Keratinocyte (primary cell): ENCODE measurements at regions not wholly inside any gene's neighbourhood (a gene's known extent, or its start where the extent isn't known, plus 50 kb on each side); places are given as distances from the start of the nearest gene placed in this dataset.

Experiments
- DNase-seq: peaks from one replicate; pipeline ENCODE4 v3.0.0-alpha.2; 2011; ENCODE audit warnings: low read depth, missing footprints, low spot score
- FAIRE-seq: peaks from 2 replicates; lab custom pipeline; 2011; peaks lifted over from hg19 to GRCh38; lab: Jason Lieb, UNC
- H2AFZ ChIP-seq: 2 replicates; pipeline ENCODE4 v1.6.0; 2012; ENCODE audit warnings: low read length, control low read depth, inconsistent platforms; ENCODE audit not compliant: control insufficient read depth
- H3K27ac ChIP-seq: 2 replicates; pipeline ENCODE4 v1.5.1; 2011; ENCODE audit warnings: low read length; ENCODE audit not compliant: control insufficient read depth, insufficient read depth
- H3K27me3 ChIP-seq: 3 replicates; pipeline ENCODE4 v1.6.0; 2011; ENCODE audit warnings: low read length; ENCODE audit not compliant: control insufficient read depth, insufficient read depth; ENCODE audit errors: extremely low read depth
- H3K36me3 ChIP-seq, 2 experiments: 2 replicates in 1 of 2; 3 replicates in 1 of 2; pipeline ENCODE4 v1.5.1; 2011; ENCODE audit warnings: low read length in 2 of 2, mild to moderate bottlenecking in 1 of 2; ENCODE audit not compliant: control insufficient read depth in 2 of 2, insufficient read depth in 2 of 2; ENCODE audit errors: extremely low read depth in 1 of 2
- H3K4me1 ChIP-seq: 3 replicates; pipeline ENCODE4 v1.5.1; 2011; ENCODE audit warnings: low read length; ENCODE audit not compliant: control insufficient read depth, insufficient read depth; ENCODE audit errors: extremely low read depth
- H3K4me2 ChIP-seq: 3 replicates; pipeline ENCODE4 v1.6.0; 2011; ENCODE audit warnings: low read depth, low read length; ENCODE audit not compliant: control insufficient read depth, insufficient read depth; ENCODE audit errors: extremely low read depth
- H3K4me3 ChIP-seq, 3 experiments: fragments of 200-600 bp in 1 of 3; sonication (generic) in 1 of 3; 2 replicates in 2 of 3; 3 replicates in 1 of 3; pipeline ENCODE4 v1.5.1; 2011 to 2016; ENCODE audit warnings: low read length in 3 of 3, mild to moderate bottlenecking in 3 of 3, control low read depth in 2 of 3, inconsistent platforms in 1 of 3, low read depth in 1 of 3, mixed read lengths in 1 of 3, mixed run types in 1 of 3, moderate library complexity in 1 of 3; ENCODE audit not compliant: control insufficient read depth in 2 of 3, insufficient read depth in 2 of 3; ENCODE audit errors: extremely low read depth in 1 of 3
- H3K79me2 ChIP-seq: 2 replicates; pipeline ENCODE4 v1.6.0; 2012; ENCODE audit warnings: low read length; ENCODE audit not compliant: control insufficient read depth, insufficient read depth
- H3K9ac ChIP-seq: 3 replicates; pipeline ENCODE4 v1.6.0; 2011; ENCODE audit warnings: low read length; ENCODE audit not compliant: control insufficient read depth, insufficient read depth; ENCODE audit errors: extremely low read depth
- H3K9me1 ChIP-seq: 3 replicates; pipeline ENCODE4 v1.6.0; 2011; ENCODE audit warnings: low read length; ENCODE audit not compliant: control insufficient read depth, insufficient read depth; ENCODE audit errors: extremely low read depth
- H3K9me3 ChIP-seq: 2 replicates; pipeline ENCODE4 v1.5.1; 2012; ENCODE audit warnings: low read depth, low read length; ENCODE audit not compliant: control insufficient read depth
- H4K20me1 ChIP-seq: 3 replicates; pipeline ENCODE4 v1.6.0; 2011; ENCODE audit warnings: low read length; ENCODE audit not compliant: control insufficient read depth, insufficient read depth; ENCODE audit errors: extremely low read depth
- CTCF ChIP-seq, 3 experiments: IDR thresholded peaks in 1 of 3; conservative IDR thresholded peaks in 1 of 3; optimal IDR thresholded peaks in 1 of 3; 2 replicates in 2 of 3; 3 replicates in 1 of 3; pipeline versions ENCODE3 to v1.5.1; 2011; ENCODE audit warnings: low read length in 3 of 3, mild to moderate bottlenecking in 3 of 3, moderate library complexity in 2 of 3, control low read depth in 1 of 3, inconsistent platforms in 1 of 3; ENCODE audit not compliant: insufficient read depth in 2 of 3; ENCODE audit errors: extremely low read depth in 1 of 3
- EZH2 ChIP-seq: IDR thresholded peaks from one replicate; pipeline ENCODE4 v1.6.1; 2012; ENCODE audit warnings: inconsistent platforms, mild to moderate bottlenecking, low read length, moderate library complexity
- dilution Hi-C: fragments of 300-500 bp; cut with MboI; formaldehyde crosslinking; loops from one replicate; pipeline ENCODE4 v1.7.0; 2020; ENCODE audit warnings: low sequenced_read_pairs; ENCODE audit not compliant: extremely low pct_ligation_motif_present

DNA sequence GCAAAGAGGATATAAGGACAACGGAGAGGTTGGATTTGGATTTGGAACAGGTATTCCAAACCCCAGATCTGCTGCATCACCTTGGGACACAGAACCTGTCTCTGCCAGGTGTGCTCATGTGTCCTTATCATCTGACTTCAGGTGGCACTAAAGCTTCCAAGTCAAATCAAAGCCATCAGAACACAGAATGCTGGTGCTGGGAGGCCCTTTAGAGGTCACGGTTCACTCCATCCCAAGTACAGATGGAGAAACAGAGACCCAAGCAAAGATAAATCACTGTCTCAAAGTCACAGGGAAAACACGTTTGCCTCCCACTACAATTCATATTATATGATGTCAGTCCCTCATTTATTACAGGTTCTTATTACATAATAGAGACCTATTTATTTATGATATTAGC lies 72.8 kb downstream of the HES1 start:
- dilution Hi-C loops, result no loop called here
- TF ChIP-seq CTCF (optimal IDR thresholded peaks at IDR 0.05 in 1 of 3, IDR thresholded peaks at IDR 0.05 in 1 of 3, conservative IDR thresholded peaks at IDR 0.05 in 1 of 3; ENCODE audit: extremely low read depth in 1 of 3, insufficient read depth in 2 of 3, low read length in 3 of 3), result no peak
- no peak for TF ChIP-seq EZH2

GRCh38 chr3:194212161-194212844 lies 76.4 kb downstream of the HES1 start:
- H3K9ac ChIP-seq, result no peak overlapping the region
- no peak overlapping the region for H3K4me2 ChIP-seq
- no peaks in the 10 kb centered on the region for H3K27me3 ChIP-seq
- DNase-seq (no peak), FAIRE-seq (no peak)
- H4K20me1 ChIP-seq, result no peaks in the 10 kb centered on the region
- H3K36me3 ChIP-seq, result no peaks in the 10 kb centered on the region
- dilution Hi-C loops, result no loop called here
- H3K9me1 ChIP-seq, result no peaks in the 10 kb centered on the region
- H3K4me3 ChIP-seq, result no peak overlapping the region
- no peak overlapping the region for H3K27ac ChIP-seq
- no peaks in the 10 kb centered on the region for H3K4me1 ChIP-seq
- H2AFZ ChIP-seq, result no peak overlapping the region
- H3K79me2 ChIP-seq, result no peaks in the 10 kb centered on the region
- no peaks in the 10 kb centered on the region for H3K9me3 ChIP-seq
- TF ChIP-seq EZH2 (no peak), CTCF (optimal IDR thresholded peaks at IDR 0.05 in 1 of 3, IDR thresholded peaks at IDR 0.05 in 1 of 3, conservative IDR thresholded peaks at IDR 0.05 in 1 of 3; ENCODE audit: extremely low read depth in 1 of 3, insufficient read depth in 2 of 3, low read length in 3 of 3) (no peak)

More for the DNA sequence above, 72.8 kb downstream of the HES1 start:
- FAIRE-seq (no peak), DNase-seq (no peak)
- no peak overlapping the region for H3K4me3 ChIP-seq
- H3K9ac ChIP-seq, result no peak overlapping the region
- no peaks in the 10 kb centered on the region for H3K9me1 ChIP-seq
- no peaks in the 10 kb centered on the region for H3K9me3 ChIP-seq
- H4K20me1 ChIP-seq, result no peaks in the 10 kb centered on the region
- H3K27me3 ChIP-seq, result peaks cover 4% of the 10 kb centered on the region
- H2AFZ ChIP-seq, result no peak overlapping the region
- no peak overlapping the region for H3K4me2 ChIP-seq
- peaks cover 3% of the 10 kb centered on the region for H3K4me1 ChIP-seq
- H3K27ac ChIP-seq, result no peak overlapping the region
- no peaks in the 10 kb centered on the region for H3K79me2 ChIP-seq
- H3K36me3 ChIP-seq, result no peaks in the 10 kb centered on the region
